IMR-90 (cell line): ENCODE measurements at regions not wholly inside any gene's neighbourhood (a gene's known extent, or its start where the extent isn't known, plus 50 kb on each side); places are given as distances from the start of the nearest gene placed in this dataset.

Experiments used
- ATAC-seq: fragments of 200-7000 bp; cut with Tn5 transposase; 2 replicates; pipeline ENCODE4 v1.9.1; 2020; ENCODE audit warnings: low read depth, mild to moderate bottlenecking, moderate library complexity
- BruUV-seq: library from RNA; stranded (reverse); fragments of 400-500 nt; replicated peaks from 2 replicates; lab custom pipeline; 2021; lab: Mats Ljungman, UMichigan
- CTCF ChIA-PET: fragments of 300-600 bp; formaldehyde crosslinking; extraction: SDS; loops from one replicate; lab custom pipeline; 2021; ENCODE audit warnings: antibody characterized with exemption; lab: Yijun Ruan, JAX
- POLR2A ChIA-PET: fragments of 300-600 bp; sonication (Branson Sonifier 250); formaldehyde crosslinking; loops from one replicate; lab custom pipeline; 2022; ENCODE audit warnings: antibody characterized with exemption; ENCODE audit not compliant: unreplicated experiment; lab: Charles Lee
- DNase-seq: peaks from one replicate; pipeline ENCODE4 v3.0.0; 2013
- H2AFZ ChIP-seq: replicated peaks from 2 replicates; pipeline ENCODE3; 2013; ENCODE audit warnings: low read length, mild to moderate bottlenecking; ENCODE audit not compliant: poor library complexity
- H2AK5ac ChIP-seq: 2 replicates; pipeline ENCODE4 v1.6.1; 2013; ENCODE audit warnings: low read depth, low read length, inconsistent platforms
- H2AK9ac ChIP-seq: replicated peaks from 2 replicates; pipeline ENCODE3; 2013; ENCODE audit warnings: mild to moderate bottlenecking, low read depth, low read length, moderate library complexity; ENCODE audit not compliant: poor library complexity
- H2BK120ac ChIP-seq: 2 replicates; pipeline ENCODE4 v1.6.1; 2013; ENCODE audit warnings: low read depth, low read length, inconsistent platforms
- H2BK15ac ChIP-seq: 3 replicates; pipeline ENCODE4 v1.6.1; 2013; ENCODE audit warnings: low read depth, low read length, inconsistent platforms
- H2BK20ac ChIP-seq: 2 replicates; pipeline ENCODE4 v1.6.1; 2013; ENCODE audit warnings: low read depth, mild to moderate bottlenecking, inconsistent platforms, low read length, moderate library complexity
- H2BK5ac ChIP-seq: 2 replicates; pipeline ENCODE4 v1.6.1; 2013; ENCODE audit warnings: mild to moderate bottlenecking, low read depth, low read length, inconsistent platforms; ENCODE audit not compliant: poor library complexity, severe bottlenecking
- H3K14ac ChIP-seq: replicated peaks from 2 replicates; pipeline ENCODE4 v1.6.1; 2013; ENCODE audit warnings: low read depth, low read length, inconsistent platforms
- H3K18ac ChIP-seq: 2 replicates; pipeline ENCODE4 v1.6.1; 2013; ENCODE audit warnings: low read depth, low read length, control low read depth
- H3K23ac ChIP-seq: 2 replicates; pipeline ENCODE4 v1.6.1; 2013; ENCODE audit warnings: low read depth, low read length, inconsistent platforms
- H3K27ac ChIP-seq: 2 replicates; pipeline ENCODE4 v1.5.1; 2013; ENCODE audit warnings: mild to moderate bottlenecking, control low read depth, low read length; ENCODE audit not compliant: insufficient read depth
- H3K27me3 ChIP-seq: 2 replicates; pipeline ENCODE4 v1.6.1; 2013; ENCODE audit warnings: low read length; ENCODE audit not compliant: control insufficient read depth, insufficient read depth
- H3K36me3 ChIP-seq: 2 replicates; pipeline ENCODE4 v1.6.1; 2013; ENCODE audit warnings: low read length, mixed read lengths; ENCODE audit not compliant: control insufficient read depth, insufficient read depth
- H3K4ac ChIP-seq: 2 replicates; pipeline ENCODE4 v1.6.1; 2013; ENCODE audit warnings: low read depth, low read length, inconsistent platforms
- H3K4me1 ChIP-seq: 2 replicates; pipeline ENCODE4 v1.6.1; 2013; ENCODE audit warnings: low read length, mixed read lengths; ENCODE audit not compliant: control insufficient read depth, insufficient read depth
- H3K4me2 ChIP-seq: 2 replicates; pipeline ENCODE4 v1.6.1; 2013; ENCODE audit warnings: low read depth, mild to moderate bottlenecking, control low read depth, low read length, moderate library complexity
- H3K4me3 ChIP-seq: 2 replicates; pipeline ENCODE4 v1.5.1; 2013; ENCODE audit warnings: low read depth, mild to moderate bottlenecking, control low read depth, low read length, moderate library complexity; ENCODE audit not compliant: insufficient read depth
- H3K56ac ChIP-seq: 2 replicates; pipeline ENCODE4 v1.6.1; 2013; ENCODE audit warnings: low read length, inconsistent platforms; ENCODE audit not compliant: insufficient read depth; ENCODE audit errors: extremely low read depth
- H3K79me1 ChIP-seq, 2 experiments: 2 replicates each; pipeline ENCODE4 v1.6.1; 2013; ENCODE audit warnings: low read length in 2 of 2, inconsistent platforms in 1 of 2, low read depth in 1 of 2
- H3K9ac ChIP-seq: 2 replicates; pipeline ENCODE4 v1.6.1; 2013; ENCODE audit warnings: low read depth, low read length, control low read depth
- H3K9me1 ChIP-seq: 2 replicates; pipeline ENCODE4 v1.6.1; 2013; ENCODE audit warnings: low read length, inconsistent platforms; ENCODE audit not compliant: insufficient read depth
- H3K9me3 ChIP-seq: 2 replicates; pipeline ENCODE4 v1.6.1; 2013; ENCODE audit warnings: low read length; ENCODE audit not compliant: control insufficient read depth, insufficient read depth
- H4K20me1 ChIP-seq: 2 replicates; pipeline ENCODE4 v1.6.1; 2013; ENCODE audit warnings: low read length, inconsistent platforms; ENCODE audit not compliant: insufficient read depth
- H4K5ac ChIP-seq: 2 replicates; pipeline ENCODE4 v1.6.1; 2013; ENCODE audit warnings: mild to moderate bottlenecking, low read depth, low read length, control low read depth
- H4K8ac ChIP-seq, 2 experiments: 2 replicates each; pipeline ENCODE4 v1.6.1; 2013; ENCODE audit warnings: low read depth in 2 of 2, low read length in 2 of 2, control low read depth in 1 of 2, inconsistent platforms in 1 of 2
- H4K91ac ChIP-seq: 2 replicates; pipeline ENCODE4 v1.6.1; 2013; ENCODE audit warnings: low read depth, low read length, inconsistent platforms; ENCODE audit not compliant: insufficient read depth
- CEBPB ChIP-seq: IDR thresholded peaks from 2 replicates; pipeline ENCODE4 v1.6.1; 2012; ENCODE audit warnings: low read depth, low read length, improper control_type of control experiment
- CHD1 ChIP-seq: IDR thresholded peaks from 2 replicates; pipeline ENCODE4 v1.6.1; 2012; ENCODE audit warnings: low read depth, low read length, improper control_type of control experiment
- CTCF ChIP-seq: conservative IDR thresholded peaks from 2 replicates; pipeline ENCODE4 v1.5.1; 2012; ENCODE audit warnings: mild to moderate bottlenecking, low read depth, low read length, improper control_type of control experiment
- FOS ChIP-seq: fragments of 150-350 bp; IDR thresholded peaks from 2 replicates; pipeline ENCODE4 v1.6.1; 2016; ENCODE audit warnings: low read depth, low read length
- MAFK ChIP-seq: IDR thresholded peaks from 2 replicates; pipeline ENCODE4 v1.6.1; 2012; ENCODE audit warnings: low read depth, low read length, improper control_type of control experiment
- RCOR1 ChIP-seq: IDR thresholded peaks from 2 replicates; pipeline ENCODE4 v1.6.1; 2012; ENCODE audit warnings: mild to moderate bottlenecking, low read length, improper control_type of control experiment; ENCODE audit not compliant: insufficient replicate concordance
- USF2 ChIP-seq: fragments of 150-350 bp; IDR thresholded peaks from 2 replicates; pipeline ENCODE4 v1.6.1; 2017; ENCODE audit warnings: mild to moderate bottlenecking, antibody characterized with exemption, low read length, low read depth
- WGBS, 2 experiments: methylation state at CpG; one replicate each; pipeline versions ENCODE4 v1.1.5 to v1.1.7; 2013; ENCODE audit warnings: missing lambda C conversion rate in 2 of 2; ENCODE audit not compliant: insufficient read length in 1 of 2; ENCODE audit errors: extremely low coverage in 2 of 2; 5-methylcytosine and 5-hydroxymethylcytosine counted together
- dilution Hi-C: fragments of 300-500 bp; cut with HindIII; formaldehyde crosslinking; loops from one replicate; pipeline ENCODE4 v1.14.3; 2018; ENCODE audit warnings: low sequenced_read_pairs; ENCODE audit not compliant: unreplicated experiment
- in situ Hi-C: fragments of 300-500 bp; cut with MboI; formaldehyde crosslinking; loops from 3 replicates; pipeline ENCODE4 v1.14.3; 2019; ENCODE audit warnings: low sequenced_read_pairs, inconsistent platforms, mixed read lengths
- intact Hi-C: fragments of 100-400 bp; cut with micrococcal nuclease; formaldehyde crosslinking; loops from 2 replicates; pipeline ENCODE4 v1.10.0; 2022

- Histone ChIP-seq H2BK120ac (no peak overlapping the region), H4K91ac (no peak overlapping the region), H2BK15ac (no peak overlapping the region), H3K18ac (no peak overlapping the region), H3K36me3 (no peaks in the 10 kb centered on the region), H3K9ac (no peak overlapping the region), H3K4me2 (no peak overlapping the region), H3K56ac (no peak overlapping the region), H2AK5ac (no peak overlapping the region), H3K4ac (no peak overlapping the region), H2BK20ac (no peak overlapping the region), H3K27me3 (no peaks in the 10 kb centered on the region), H3K4me1 (no peaks in the 10 kb centered on the region), H3K23ac (no peak overlapping the region), H4K8ac (no peak overlapping the region), H3K9me1 (no peaks in the 10 kb centered on the region), H3K14ac (no peak overlapping the region), H4K20me1 (no peaks in the 10 kb centered on the region), H2AK9ac (no peak overlapping the region), H2BK5ac (no peak overlapping the region), H3K4me3 (no peak overlapping the region), H3K27ac (no peak overlapping the region), H3K79me1 (no peaks in the 10 kb centered on the region), H2AFZ (no peak overlapping the region), H4K5ac (no peak overlapping the region), H3K9me3 (no peaks in the 10 kb centered on the region)
- no TSS peak for BruUV-seq
- ChIA-PET POLR2A (no interaction called here), CTCF (no interaction called here)
- in situ Hi-C loops = no loop called here
- intact Hi-C loops = no loop called here
- dilution Hi-C loops = no loop called here
- ATAC-seq (no peak), DNase-seq (no peak)
- TF ChIP-seq MAFK (no peak), CHD1 (no peak), CEBPB (no peak), CTCF (no peak), RCOR1 (no peak), USF2 (no peak), FOS (no peak)
- WGBS, 2 experiments = no CpG with 5 or more reads among the region's 4 CpGs
Measured at GRCh38 chr6:122308074-122308473, 91.4 kb upstream of the HSF2 start.
